ENCODE measurements at regions not wholly inside any gene's neighbourhood (a gene's known extent, or its start where the extent isn't known, plus 50 kb on each side); places are given as distances from the start of the nearest gene placed in this dataset.
"Not testable (repeated sequence)": the region's sequence is repeated elsewhere in the genome, so short reads cannot be mapped to it uniquely, and the experiment has no call there.

- DNase-seq: not testable (repeated sequence)
Observed at GRCh38 chr3:69480986-69481385, 95.1 kb upstream of the FRMD4B start.

- no peak for DNase-seq
Observed at GRCh38 chr3:69474186-69474585, 88.3 kb upstream of the FRMD4B start.

GRCh38 chr3:69472093-69472492 is 86.2 kb upstream of the FRMD4B start:
- no peak for DNase-seq

- DNase-seq: no peak
Observed at GRCh38 chr3:69463531-69463930, 77.6 kb upstream of the FRMD4B start.

- no peak for DNase-seq
Observed at GRCh38 chr3:69462826-69463100, 76.9 kb upstream of the FRMD4B start.

- no peak for DNase-seq
Observed at GRCh38 chr3:69462022-69462825, 76.3 kb upstream of the FRMD4B start.

GRCh38 chr3:69460034-69460433 is 74.1 kb upstream of the FRMD4B start:
- DNase-seq: no peak

- DNase-seq: no peak
Observed at GRCh38 chr3:69458803-69459365, 73.0 kb upstream of the FRMD4B start.

- DNase-seq: no peak
Observed at GRCh38 chr3:69456631-69457030, 70.7 kb upstream of the FRMD4B start.

GRCh38 chr3:69454204-69454787 is 68.4 kb upstream of the FRMD4B start:
- no peak for DNase-seq

- no peak for DNase-seq
Observed at GRCh38 chr3:69452295-69452694, 66.4 kb upstream of the FRMD4B start.

- DNase-seq: no peak
Observed at GRCh38 chr3:69451594-69451993, 65.7 kb upstream of the FRMD4B start.

GRCh38 chr3:69448877-69449276 is 63.0 kb upstream of the FRMD4B start:
- DNase-seq: no peak

GRCh38 chr3:69446402-69447072 is 60.6 kb upstream of the FRMD4B start:
- no peak for DNase-seq

- DNase-seq: no peak
Observed at GRCh38 chr3:69445498-69445897, 59.6 kb upstream of the FRMD4B start.

- no peak for DNase-seq
Observed at GRCh38 chr3:69445024-69445423, 59.1 kb upstream of the FRMD4B start.

- peak; percentile 39 for DNase-seq
Observed at GRCh38 chr3:69443457-69443920, 57.6 kb upstream of the FRMD4B start.

- no peak for DNase-seq
Observed at GRCh38 chr3:69442771-69443311, 57.0 kb upstream of the FRMD4B start.

- no peak for DNase-seq
Observed at GRCh38 chr3:69441732-69442131, 55.8 kb upstream of the FRMD4B start.

- DNase-seq: no peak
Observed at GRCh38 chr3:69441040-69441439, 55.2 kb upstream of the FRMD4B start.

- DNase-seq: no peak
Observed at GRCh38 chr3:69439643-69440270, 53.9 kb upstream of the FRMD4B start.

- no peak for DNase-seq
Observed at GRCh38 chr3:69438476-69438875, 52.6 kb upstream of the FRMD4B start.
